Fibroblast of lung (primary cell): ENCODE measurements at regions not wholly inside any gene's neighbourhood (a gene's known extent, or its start where the extent isn't known, plus 50 kb on each side); places are given as distances from the start of the nearest gene placed in this dataset.

Experiments used
- CTCF ChIP-seq, 2 donors: IDR thresholded peaks in 1 of 2; conservative IDR thresholded peaks in 1 of 2; 1 replicate in 1 of 2; 2 replicates in 1 of 2; pipeline ENCODE4 v1.5.1; 2011 to 2012; ENCODE audit warnings: low read length in 2 of 2, control low read depth in 1 of 2, inconsistent platforms in 1 of 2, low read depth in 1 of 2, mild to moderate bottlenecking in 1 of 2
- EZH2 ChIP-seq: IDR thresholded peaks from 2 replicates; pipeline ENCODE4 v1.5.1; 2012; ENCODE audit warnings: low read length, control low read depth, mild to moderate bottlenecking; ENCODE audit errors: missing control alignments

- TF ChIP-seq CTCF (conservative IDR thresholded peaks at IDR 0.05 in 1 of 2, IDR thresholded peaks at IDR 0.05 in 1 of 2; ENCODE audit: low read depth in 1 of 2, low read length in 2 of 2) (no peak), EZH2 (no peak)
Measured at GRCh38 chr3:106820726-106821362, 556.4 kb upstream of the CCDC54 start.
